ENCODE measurements at regions not wholly inside any gene's neighbourhood (a gene's known extent, or its start where the extent isn't known, plus 50 kb on each side); places are given as distances from the start of the nearest gene placed in this dataset.

- no peaks in the 10 kb centered on the region for H3K27me3 ChIP-seq
Observed at GRCh38 chr2:241935314-241935713, 65.8 kb downstream of the RTP5 start.

GRCh38 chr2:241935774-241936173 lies 66.2 kb downstream of the RTP5 start:
- Histone ChIP-seq H3K9me3 (peaks cover 5% of the 10 kb centered on the region; the same call in 1 of the 2 replicates), H3K27me3 (no peaks in the 10 kb centered on the region), H3K4me1 (peaks cover 15% of the 10 kb centered on the region), H3K4me3 (ENCODE audit: low read depth, low read length) (no peak overlapping the region), H3K36me3 (no peaks in the 10 kb centered on the region)
- no peak for DNase-seq
- no peak for TF ChIP-seq CTCF (IDR thresholded peaks at IDR 0.05; ENCODE audit: low read depth, low read length)

More at GRCh38 chr2:241935314-241935713, 65.8 kb downstream of the RTP5 start:
- Histone ChIP-seq H3K4me3 (ENCODE audit: low read depth, low read length) (no peak overlapping the region), H3K36me3 (no peaks in the 10 kb centered on the region), H3K4me1 (peaks cover 15% of the 10 kb centered on the region), H3K9me3 (peaks cover 2% of the 10 kb centered on the region; the same call in 1 of the 2 replicates)
- no peak for TF ChIP-seq CTCF (IDR thresholded peaks at IDR 0.05; ENCODE audit: low read depth, low read length)
- no peak for DNase-seq

GRCh38 chr2:241936457-241937133 lies 67.1 kb downstream of the RTP5 start:
- no peak for DNase-seq
- Histone ChIP-seq H3K9me3 (peaks cover 5% of the 10 kb centered on the region; the same call in 1 of the 2 replicates), H3K36me3 (no peaks in the 10 kb centered on the region), H3K4me3 (ENCODE audit: low read depth, low read length) (no peak overlapping the region), H3K27me3 (no peaks in the 10 kb centered on the region), H3K4me1 (peaks cover 15% of the 10 kb centered on the region)
- no peak for TF ChIP-seq CTCF (IDR thresholded peaks at IDR 0.05; ENCODE audit: low read depth, low read length)

GRCh38 chr2:241937297-241937696 lies 67.8 kb downstream of the RTP5 start:
- no peak for DNase-seq
- H3K9me3 ChIP-seq = peaks cover 5% of the 10 kb centered on the region; the same call in 1 of the 2 replicates
- peaks cover 15% of the 10 kb centered on the region for H3K4me1 ChIP-seq

GRCh38 chr2:241939541-241939940 lies 70.0 kb downstream of the RTP5 start:
- H3K4me1 ChIP-seq = peaks cover 6% of the 10 kb centered on the region
- no peak overlapping the region for H3K4me3 ChIP-seq (ENCODE audit: low read depth, low read length)
- no peak for DNase-seq
- H3K9me3 ChIP-seq = 0 out of 2 replicates have a peak, but pooled peaks cover 5% of the 10 kb centered on the region
- H3K36me3 ChIP-seq = no peaks in the 10 kb centered on the region
- TF ChIP-seq CTCF (IDR thresholded peaks at IDR 0.05; ENCODE audit: low read depth, low read length) = no peak
- H3K27me3 ChIP-seq = no peaks in the 10 kb centered on the region

More at GRCh38 chr2:241937297-241937696, 67.8 kb downstream of the RTP5 start:
- no peaks in the 10 kb centered on the region for H3K36me3 ChIP-seq
- H3K4me3 ChIP-seq (ENCODE audit: low read depth, low read length) = no peak overlapping the region
- no peak for TF ChIP-seq CTCF (IDR thresholded peaks at IDR 0.05; ENCODE audit: low read depth, low read length)
- H3K27me3 ChIP-seq = no peaks in the 10 kb centered on the region

GRCh38 chr2:241940329-241940728 lies 70.8 kb downstream of the RTP5 start:
- Histone ChIP-seq H3K36me3 (no peaks in the 10 kb centered on the region), H3K4me1 (no peaks in the 10 kb centered on the region; the same call in 1 of the 2 replicates), H3K27me3 (no peaks in the 10 kb centered on the region), H3K4me3 (ENCODE audit: low read depth, low read length) (no peak overlapping the region), H3K9me3 (0 out of 2 replicates have a peak, but pooled peaks cover 5% of the 10 kb centered on the region)
- DNase-seq = no peak
- peak; percentile 57 for TF ChIP-seq CTCF (IDR thresholded peaks at IDR 0.05; ENCODE audit: low read depth, low read length)

Measured in BE2C (cell line).